Subcutaneous abdominal adipose tissue (tissue), 5 donors: ENCODE measurements at regions not wholly inside any gene's neighbourhood (a gene's known extent, or its start where the extent isn't known, plus 50 kb on each side); places are given as distances from the start of the nearest gene placed in this dataset.

Experiments used
- H3K27ac ChIP-seq: one replicate; pipeline ENCODE4 v1.7.0; 2013; ENCODE audit warnings: low read depth, mild to moderate bottlenecking, inconsistent platforms, low read length, moderate library complexity
- H3K27me3 ChIP-seq, 5 donors: one replicate each; pipeline ENCODE4 v1.7.0; 2013; ENCODE audit warnings: low read length in 5 of 5, inconsistent platforms in 1 of 5; ENCODE audit not compliant: control insufficient read depth in 5 of 5, insufficient read depth in 4 of 5
- H3K36me3 ChIP-seq, 5 donors: one replicate each; pipeline ENCODE4 v1.7.0; 2013; ENCODE audit warnings: low read length in 5 of 5; ENCODE audit not compliant: control insufficient read depth in 5 of 5, insufficient read depth in 5 of 5
- H3K4me1 ChIP-seq, 5 donors: one replicate each; pipeline ENCODE4 v1.7.0; 2013; ENCODE audit warnings: low read length in 5 of 5, mild to moderate bottlenecking in 3 of 5, moderate library complexity in 1 of 5; ENCODE audit not compliant: control insufficient read depth in 5 of 5, insufficient read depth in 5 of 5
- H3K4me3 ChIP-seq, 5 donors: one replicate each; pipeline ENCODE4 v1.7.0; 2013; ENCODE audit warnings: low read length in 5 of 5, low read depth in 1 of 5
- H3K9ac ChIP-seq, 5 donors: one replicate each; pipeline ENCODE4 v1.7.0; 2013; ENCODE audit warnings: low read length in 5 of 5, mild to moderate bottlenecking in 4 of 5, moderate library complexity in 3 of 5
- H3K9me3 ChIP-seq, 5 donors: one replicate each; pipeline ENCODE4 v1.7.0; 2013; ENCODE audit warnings: low read length in 5 of 5; ENCODE audit not compliant: control insufficient read depth in 5 of 5
- donor health status: healthy.
- donor health status: healthy.
- donor health status: healthy.
- donor health status: healthy.
- donor health status: healthy.

DNA sequence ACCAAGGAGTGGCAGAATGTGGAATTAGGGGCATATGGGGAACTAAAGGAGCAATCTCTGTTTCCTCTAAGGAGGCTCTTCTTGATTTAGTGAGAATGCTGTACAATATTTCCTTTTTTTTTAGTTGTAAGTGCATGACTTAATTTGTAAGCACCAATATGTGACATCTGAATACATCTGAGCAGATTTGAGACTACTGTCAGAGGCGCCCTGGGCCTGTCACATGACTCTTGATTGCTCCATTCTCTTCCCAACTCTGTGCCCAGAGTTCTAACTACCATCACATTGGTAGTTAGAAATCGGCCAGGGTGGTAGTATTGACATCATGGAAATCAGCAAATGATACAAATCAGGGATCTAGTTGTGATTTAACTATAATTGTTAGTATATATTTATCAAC, 110.1 kb upstream of the LMO4 start:
- peaks cover 0 to 9% (median 4%) of the 10 kb centered on the region in 5 donors for H3K4me1 ChIP-seq
- no peak overlapping the region for H3K4me3 ChIP-seq
- H3K9me3 ChIP-seq, result peaks cover 0 to 10% (median 6%) of the 10 kb centered on the region in 5 donors

DNA sequence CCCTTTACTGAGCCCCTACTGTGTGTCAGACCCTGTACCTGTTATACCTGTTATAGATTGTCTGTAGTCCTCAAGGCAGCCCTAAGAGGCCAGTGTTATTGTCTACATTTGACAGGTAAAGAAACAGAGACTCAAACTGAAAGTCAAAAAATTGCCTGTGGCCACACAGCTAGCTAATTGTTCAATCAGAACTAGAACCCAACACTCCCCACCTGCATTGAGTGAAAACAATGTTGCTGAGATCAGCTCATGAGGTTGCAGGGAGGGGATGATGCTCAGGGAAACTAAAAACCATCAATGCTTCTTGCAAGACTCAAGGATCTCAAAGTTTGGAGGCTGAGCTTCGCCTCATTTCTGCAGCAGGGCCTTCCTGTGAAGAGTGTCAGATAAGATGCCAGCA, 109.5 kb upstream of the LMO4 start:
- Histone ChIP-seq H3K4me3 (no peak overlapping the region), H3K4me1 (peaks cover 0 to 9% (median 4%) of the 10 kb centered on the region in 5 donors), H3K9me3 (peaks cover 0 to 10% (median 6%) of the 10 kb centered on the region in 5 donors), H3K27me3 (no peaks in the 10 kb centered on the region), H3K9ac (no peak overlapping the region), H3K36me3 (no peaks in the 10 kb centered on the region), H3K27ac (no peak overlapping the region)

More for the DNA sequence above, 110.1 kb upstream of the LMO4 start:
- Histone ChIP-seq H3K27me3 (no peaks in the 10 kb centered on the region), H3K9ac (no peak overlapping the region), H3K27ac (no peak overlapping the region), H3K36me3 (no peaks in the 10 kb centered on the region)

DNA sequence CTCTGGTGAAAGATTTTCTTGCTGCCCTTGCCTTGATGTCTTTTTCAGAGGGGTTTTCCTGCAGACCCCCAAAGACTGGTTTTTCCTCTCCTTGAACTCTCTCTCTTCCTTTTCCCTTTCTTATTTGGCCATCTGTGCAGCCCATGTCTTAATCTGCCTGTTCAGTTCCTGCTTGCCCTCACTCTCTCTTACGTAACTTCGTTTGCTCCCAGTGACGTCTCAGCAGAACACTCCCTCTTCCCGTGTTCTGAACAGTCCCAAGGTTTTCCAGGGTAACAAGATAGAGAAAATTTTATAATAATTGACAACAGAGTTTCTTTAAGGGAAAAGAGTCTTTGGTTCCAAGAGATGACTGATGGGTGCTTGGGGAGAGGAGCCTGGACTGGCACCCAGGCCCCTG, 109.1 kb upstream of the LMO4 start:
- H3K4me1 ChIP-seq, result peaks cover 0 to 12% (median 4%) of the 10 kb centered on the region in 5 donors
- H3K4me3 ChIP-seq, result no peak overlapping the region
- peaks cover 0 to 10% (median 6%) of the 10 kb centered on the region in 5 donors for H3K9me3 ChIP-seq
- peak overlapping the region; percentile 26 for H3K27ac ChIP-seq
- H3K36me3 ChIP-seq, result no peaks in the 10 kb centered on the region
- H3K9ac ChIP-seq, result no peak overlapping the region
- no peaks in the 10 kb centered on the region for H3K27me3 ChIP-seq

DNA sequence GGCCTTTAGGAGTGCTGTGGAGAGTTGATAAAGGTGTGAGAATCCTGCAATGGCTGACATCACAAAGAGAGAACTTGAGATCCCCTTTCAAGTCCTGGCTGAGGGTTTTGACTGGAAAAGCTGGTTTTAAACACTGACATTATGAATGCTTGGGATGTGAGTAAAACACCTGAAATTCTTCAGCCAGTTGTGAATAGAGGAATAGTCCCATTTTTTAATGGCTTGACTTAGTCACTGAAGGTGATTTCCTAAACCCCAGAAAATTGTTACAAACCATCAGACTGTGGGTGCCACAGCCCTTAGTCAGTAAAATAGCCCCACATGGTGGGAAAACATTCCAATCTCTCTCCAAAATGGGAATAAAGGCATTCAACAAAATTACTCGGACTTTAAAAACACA, 107.7 kb upstream of the LMO4 start:
- Histone ChIP-seq H3K4me3 (no peak overlapping the region), H3K27ac (no peak overlapping the region), H3K4me1 (peaks cover 0 to 20% (median 8%) of the 10 kb centered on the region in 5 donors), H3K27me3 (no peaks in the 10 kb centered on the region), H3K36me3 (no peaks in the 10 kb centered on the region), H3K9me3 (no peaks in the 10 kb centered on the region), H3K9ac (no peak overlapping the region)

DNA sequence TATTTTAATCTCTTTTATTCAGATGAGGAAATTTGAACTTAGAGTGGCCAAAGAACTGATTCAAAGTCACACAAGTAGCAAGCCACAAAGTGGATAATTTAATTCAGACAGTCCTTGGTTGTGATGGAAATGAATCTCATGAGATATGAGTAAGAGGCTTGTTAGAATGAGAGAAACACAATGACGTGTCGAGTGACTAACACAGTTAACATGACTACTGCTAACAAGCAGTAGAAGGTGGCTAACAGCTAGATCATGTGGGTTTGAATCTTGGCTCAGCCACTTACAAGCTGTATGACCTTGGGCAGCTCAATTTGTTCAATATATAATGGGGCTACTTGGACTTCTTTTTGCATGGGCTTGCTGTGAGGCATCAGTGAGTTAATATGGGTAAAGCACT, 104.5 kb upstream of the LMO4 start:
- Histone ChIP-seq H3K4me3 (no peak overlapping the region), H3K9ac (no peak overlapping the region), H3K27me3 (no peaks in the 10 kb centered on the region), H3K36me3 (no peaks in the 10 kb centered on the region), H3K27ac (peak overlapping the region; percentile 71), H3K9me3 (no peaks in the 10 kb centered on the region), H3K4me1 (peaks cover 5 to 25% (median 15%) of the 10 kb centered on the region in 5 donors)

DNA sequence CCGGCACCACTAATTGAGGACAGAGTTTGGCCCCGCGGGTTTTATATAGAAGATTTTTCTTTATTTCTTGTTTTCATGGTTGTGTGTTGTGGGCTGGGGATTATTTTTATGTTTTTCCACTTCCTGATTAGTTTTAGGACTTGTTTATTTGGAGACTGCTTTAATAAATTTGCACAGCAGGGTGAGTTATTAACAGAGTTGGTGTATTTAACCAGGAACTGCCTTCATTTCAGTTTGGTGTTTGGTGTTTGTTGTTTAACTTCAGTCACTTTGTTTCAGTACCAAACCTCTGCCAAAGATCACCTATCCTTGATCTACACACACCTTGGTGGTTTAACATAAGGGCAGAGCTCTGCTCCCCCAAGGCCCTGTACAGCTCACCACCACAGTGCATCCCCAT, 103.5 kb upstream of the LMO4 start:
- Histone ChIP-seq H3K27ac (peak overlapping the region; percentile 71), H3K9ac (no peak overlapping the region), H3K9me3 (no peaks in the 10 kb centered on the region), H3K27me3 (no peaks in the 10 kb centered on the region), H3K4me3 (no peak overlapping the region), H3K4me1 (peaks cover 5 to 18% (median 15%) of the 10 kb centered on the region in 5 donors), H3K36me3 (no peaks in the 10 kb centered on the region)

DNA sequence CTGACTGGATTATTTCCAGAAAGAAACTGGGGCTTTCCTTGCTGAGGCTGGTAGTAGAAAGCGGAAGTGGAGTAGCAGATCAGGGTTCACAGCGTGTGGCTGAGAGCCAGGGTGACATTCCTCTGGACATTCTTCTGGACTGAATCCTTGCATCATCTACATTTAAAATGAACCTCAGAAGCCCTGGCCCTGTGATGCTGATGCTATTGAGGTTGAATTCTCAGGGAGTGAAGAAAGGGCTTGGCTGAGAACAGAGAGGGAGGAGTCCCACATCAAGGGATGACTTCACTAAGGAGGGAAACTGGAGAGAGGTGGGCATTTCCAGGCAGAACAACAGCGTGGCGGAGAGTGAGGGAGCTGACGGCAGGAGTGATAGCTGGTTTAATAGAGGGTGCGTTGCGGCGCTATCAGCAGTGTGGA, 102.3 kb upstream of the LMO4 start:
- Histone ChIP-seq H3K4me3 (peak overlapping the region in 2 of 5 donors; percentile 9 to 51), H3K27me3 (no peaks in the 10 kb centered on the region), H3K27ac (peak overlapping the region; percentile 71), H3K9me3 (no peaks in the 10 kb centered on the region), H3K36me3 (no peaks in the 10 kb centered on the region), H3K9ac (peak overlapping the region in 1 of 5 donors; percentile 72), H3K4me1 (peaks cover 5 to 18% (median 15%) of the 10 kb centered on the region in 5 donors)

DNA sequence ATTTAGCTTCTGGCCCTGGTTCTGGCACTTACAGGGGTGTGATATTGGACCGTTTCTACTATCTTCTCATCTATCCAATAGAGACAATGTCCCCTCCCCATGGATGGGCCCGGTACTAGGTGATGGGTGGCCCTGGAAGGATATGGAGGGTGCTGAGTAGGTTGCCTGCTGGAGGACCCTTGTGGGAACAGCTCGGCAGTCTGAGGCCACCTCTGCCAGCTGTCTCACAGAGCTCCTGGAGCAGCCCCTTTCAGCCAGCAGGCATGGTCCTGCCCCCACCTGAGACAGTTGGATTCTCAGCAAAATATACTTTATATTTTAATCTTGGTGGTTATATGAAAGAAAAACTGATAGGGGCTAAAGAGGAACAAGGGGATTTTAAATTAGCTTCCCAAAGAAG, 101.0 kb upstream of the LMO4 start:
- H3K4me3 ChIP-seq, result no peak overlapping the region
- no peak overlapping the region for H3K27ac ChIP-seq
- H3K4me1 ChIP-seq, result peaks cover 5 to 18% (median 15%) of the 10 kb centered on the region in 5 donors
- H3K9me3 ChIP-seq, result no peaks in the 10 kb centered on the region
- no peak overlapping the region for H3K9ac ChIP-seq
- H3K27me3 ChIP-seq, result no peaks in the 10 kb centered on the region
- H3K36me3 ChIP-seq, result no peaks in the 10 kb centered on the region

DNA sequence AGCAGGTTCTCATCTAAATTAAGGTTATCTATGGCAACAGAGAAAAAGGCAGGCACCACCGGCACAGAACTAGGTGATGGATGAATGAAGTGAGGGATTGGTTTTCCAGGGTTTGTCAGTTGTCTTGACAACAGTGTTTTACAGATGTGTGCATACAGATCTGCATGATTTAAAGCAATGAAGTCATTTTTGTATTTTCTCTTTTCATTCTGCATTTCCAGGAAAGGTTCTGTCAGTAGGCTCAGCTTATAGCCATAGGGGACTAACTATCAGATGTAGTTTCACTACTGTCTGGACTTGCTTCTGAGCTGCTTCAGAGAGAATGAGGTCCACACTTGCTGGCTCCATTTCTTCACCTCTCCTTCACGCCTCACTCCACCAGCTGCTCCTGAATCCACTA, 98.2 kb upstream of the LMO4 start:
- H3K27ac ChIP-seq, result no peak overlapping the region
- no peaks in the 10 kb centered on the region for H3K9me3 ChIP-seq
- no peaks in the 10 kb centered on the region for H3K27me3 ChIP-seq
- no peak overlapping the region for H3K4me3 ChIP-seq
- peaks cover 5 to 12% (median 11%) of the 10 kb centered on the region in 5 donors for H3K4me1 ChIP-seq
- H3K9ac ChIP-seq, result no peak overlapping the region
- no peaks in the 10 kb centered on the region for H3K36me3 ChIP-seq

DNA sequence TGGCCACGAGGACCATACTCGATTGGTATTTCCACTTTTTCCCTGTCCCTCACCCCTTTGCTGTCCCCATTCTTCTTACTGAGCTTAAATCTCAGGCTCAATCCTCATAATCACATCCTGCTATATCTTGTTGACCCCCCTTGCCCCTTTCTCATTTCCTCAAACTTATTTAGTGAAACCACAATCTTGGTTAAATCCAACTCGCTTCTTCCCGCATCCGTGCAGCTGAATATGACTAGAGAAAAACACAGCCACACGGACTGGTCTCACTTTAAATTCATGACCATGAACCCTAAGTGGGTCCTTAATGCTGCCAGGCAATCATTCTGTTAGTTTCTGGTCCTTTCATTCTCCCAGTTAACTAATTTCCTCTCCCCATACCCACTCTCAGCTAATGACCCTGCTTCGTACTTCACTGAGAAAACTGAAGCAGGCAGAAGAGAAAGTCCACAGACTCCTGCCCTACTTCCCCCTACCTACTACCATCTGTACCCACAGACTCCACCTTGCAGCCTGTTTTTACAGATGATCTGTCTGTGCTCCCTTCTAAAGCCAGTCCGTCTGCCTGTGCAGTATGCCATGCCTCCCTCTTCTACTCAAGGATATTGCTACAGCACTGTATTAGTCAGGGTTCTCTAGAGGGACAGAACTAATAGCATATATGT, 96.8 kb upstream of the LMO4 start:
- no peaks in the 10 kb centered on the region for H3K27me3 ChIP-seq
- H3K27ac ChIP-seq, result no peak overlapping the region
- H3K36me3 ChIP-seq, result no peaks in the 10 kb centered on the region
- H3K9ac ChIP-seq, result no peak overlapping the region
- H3K4me3 ChIP-seq, result no peak overlapping the region
- H3K4me1 ChIP-seq, result no peaks in the 10 kb centered on the region
- H3K9me3 ChIP-seq, result no peaks in the 10 kb centered on the region
